BLaER1 treated with 17β-estradiol and CSF1 and Interleukin-3, amounts not matched to agents 10 nM and 100 nM (cell line): ENCODE measurements at regions not wholly inside any gene's neighbourhood (a gene's known extent, or its start where the extent isn't known, plus 50 kb on each side); places are given as distances from the start of the nearest gene placed in this dataset.
"Not testable (repeated sequence)": the region's sequence is repeated elsewhere in the genome, so short reads cannot be mapped to it uniquely, and the experiment has no call there.

Experiments used
- H3K27ac ChIP-seq, 11 experiments: shearing (Covaris generic); formaldehyde crosslinking; 2 replicates each; pipeline ENCODE4 v1.8.1; 2022
- H3K27me3 ChIP-seq, 11 experiments: shearing (Covaris generic); formaldehyde crosslinking; 2 replicates each; pipeline ENCODE4 v1.8.1; 2022
- H3K36me3 ChIP-seq, 11 experiments: shearing (Covaris generic); formaldehyde crosslinking; 2 replicates each; pipeline ENCODE4 v1.8.1; 2022
- H3K4me1 ChIP-seq, 10 experiments: shearing (Covaris generic); formaldehyde crosslinking; 2 replicates each; pipeline ENCODE4 v1.8.1; 2022
- H3K4me2 ChIP-seq, 11 experiments: shearing (Covaris generic); formaldehyde crosslinking; 2 replicates each; pipeline ENCODE4 v1.8.1; 2022
- H3K4me3 ChIP-seq, 10 experiments: shearing (Covaris generic); formaldehyde crosslinking; 2 replicates each; pipeline ENCODE4 v1.8.1; 2022
- H3K9ac ChIP-seq, 11 experiments: shearing (Covaris generic); formaldehyde crosslinking; 2 replicates each; pipeline ENCODE4 v1.8.1; 2022
- H3K9me3 ChIP-seq, 11 experiments: shearing (Covaris generic); formaldehyde crosslinking; replicated peaks in 1 of 11; 2 replicates each; pipeline ENCODE4 v1.8.1; 2022
- H4K20me1 ChIP-seq, 11 experiments: shearing (Covaris generic); formaldehyde crosslinking; 2 replicates each; pipeline ENCODE4 v1.8.1; 2022
- Cebpa-rat ChIP-seq, 11 experiments: shearing (Covaris generic); IDR thresholded peaks; 2 replicates each; pipeline ENCODE4 v1.8.1; 2022

DNA sequence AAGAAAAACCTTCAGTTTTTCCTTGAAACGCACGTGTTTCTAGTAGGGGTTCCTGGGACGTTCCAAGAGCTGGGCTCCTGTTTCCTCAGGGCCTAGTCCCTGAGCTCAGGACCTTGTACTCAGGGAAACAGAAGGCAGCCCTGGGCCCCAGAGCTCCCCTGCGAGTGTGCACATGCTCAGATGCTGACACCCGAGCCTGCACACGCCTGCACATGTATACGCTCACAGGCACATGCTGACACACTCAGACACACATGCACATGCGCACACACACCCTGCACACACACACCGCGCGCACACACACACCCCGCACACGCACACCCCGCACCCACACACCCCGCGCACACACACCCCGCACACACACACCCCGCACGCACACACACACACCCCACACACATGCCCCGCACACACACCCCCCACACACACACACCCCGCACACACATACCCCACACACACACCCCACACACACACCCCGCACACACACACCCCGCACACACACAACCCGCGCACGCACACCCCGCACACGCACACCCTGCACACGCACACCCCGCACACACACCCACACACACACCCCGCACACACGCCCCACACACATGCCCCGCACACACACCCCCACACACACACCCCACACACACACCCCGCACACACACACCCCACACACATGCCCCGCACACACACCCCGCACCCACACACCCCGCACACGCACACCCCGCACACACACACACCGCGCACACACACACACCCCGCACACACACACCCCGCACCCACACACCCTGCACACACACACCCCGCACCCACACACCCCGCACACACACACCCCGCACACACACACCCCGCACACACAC, 52.2 kb downstream of the CALML3 start:
- Histone ChIP-seq H3K36me3 (no peaks in the 10 kb centered on the region), H3K4me2 (no peak overlapping the region), H3K9me3 (peaks cover 0 to 4% (median 0%) of the 10 kb centered on the region in 11 experiments; a peak in 4 of 22 replicates), H3K27me3 (no peaks in the 10 kb centered on the region), H3K9ac (no peak overlapping the region), H4K20me1 (no peaks in the 10 kb centered on the region), H3K4me1 (peaks cover 0 to 5% (median 0%) of the 10 kb centered on the region in 10 experiments; a peak in 6 of 20 replicates), H3K27ac (no peak overlapping the region), H3K4me3 (no peak overlapping the region)
- TF ChIP-seq Cebpa-rat (IDR thresholded peaks at IDR 0.05) = no peak

DNA sequence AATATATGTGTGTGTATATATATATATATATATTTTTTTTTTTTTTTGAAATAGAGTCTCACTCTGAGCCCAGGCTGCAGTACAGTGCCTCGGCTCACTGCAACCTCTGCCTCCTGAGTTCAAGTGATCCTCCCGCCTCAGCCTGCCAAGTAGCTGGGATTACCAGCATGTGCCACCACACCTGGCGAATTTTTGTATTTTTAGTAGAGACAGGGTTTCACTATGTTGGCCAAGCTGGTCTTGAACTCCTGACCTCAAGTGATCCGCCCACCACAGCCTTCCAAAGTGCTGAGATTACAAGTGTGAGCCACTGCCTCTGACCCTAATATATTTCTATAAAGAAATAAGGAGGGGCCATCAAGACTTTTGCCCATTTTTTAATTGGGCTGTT, 55.3 kb downstream of the CALML3 start:
- H3K4me3 ChIP-seq, H3K4me2 ChIP-seq, H3K9ac ChIP-seq, H3K9me3 ChIP-seq, H3K27me3 ChIP-seq, H3K36me3 ChIP-seq, H4K20me1 ChIP-seq, H3K27ac ChIP-seq: not testable (repeated sequence)
- peaks cover 6 to 13% (median 11%) of the 10 kb centered on the region in 10 experiments; a peak in 18 of 20 replicates for H3K4me1 ChIP-seq

DNA sequence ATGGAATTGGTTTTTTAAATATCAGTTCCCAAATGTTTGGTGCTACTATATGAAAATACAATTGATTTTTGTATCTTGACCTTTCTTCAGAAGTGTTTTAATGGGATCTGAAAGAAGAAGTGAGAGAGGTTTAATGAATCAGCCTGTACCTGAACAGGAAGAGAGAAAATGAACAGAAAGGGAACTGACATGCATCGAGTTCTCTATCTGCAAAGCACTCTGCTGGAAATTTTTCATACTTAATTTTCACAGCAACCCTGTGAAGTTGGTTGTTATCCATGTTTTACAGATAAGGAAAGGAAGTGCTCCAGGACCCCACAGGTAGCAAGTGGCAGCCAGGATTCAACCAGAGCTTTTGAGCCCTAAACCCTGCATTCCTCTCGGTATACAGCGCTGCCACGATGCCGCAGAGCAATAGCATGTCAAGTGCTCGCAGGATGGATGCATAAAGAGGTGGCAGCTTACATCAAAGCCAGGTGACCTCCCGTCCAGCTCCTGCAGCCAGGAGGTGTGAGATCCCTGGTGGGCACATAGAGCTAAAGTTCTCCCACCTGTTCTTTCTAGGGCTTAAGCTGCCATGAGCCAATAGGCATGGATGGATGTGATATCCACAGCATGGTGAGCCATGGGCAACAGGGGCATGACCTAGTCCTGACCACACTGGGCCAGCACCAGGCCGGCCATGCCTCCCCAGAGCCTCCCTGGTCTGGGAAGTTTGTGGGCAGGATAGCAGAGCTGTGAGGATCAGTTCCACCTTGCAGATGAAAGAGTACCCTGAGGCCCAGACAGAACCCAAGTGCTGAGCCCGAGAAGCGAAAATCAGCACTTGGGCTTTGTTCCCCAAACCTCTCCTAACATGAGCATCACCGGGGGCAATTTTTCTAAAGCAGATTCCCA, 57.2 kb downstream of the CALML3 start:
- no peak overlapping the region for H3K9ac ChIP-seq
- H3K4me1 ChIP-seq = peaks cover 6 to 20% (median 11%) of the 10 kb centered on the region in 10 experiments; a peak in 18 of 20 replicates
- H3K4me2 ChIP-seq = peak overlapping the region in 4 of 11 experiments; percentile 12 to 32 (median 22); a peak in 4 of 22 replicates
- H4K20me1 ChIP-seq = no peaks in the 10 kb centered on the region
- H3K4me3 ChIP-seq = no peak overlapping the region
- no peaks in the 10 kb centered on the region for H3K36me3 ChIP-seq
- H3K27ac ChIP-seq = no peak overlapping the region
- TF ChIP-seq Cebpa-rat (IDR thresholded peaks at IDR 0.05) = no peak
- H3K27me3 ChIP-seq = peaks cover 0 to 7% (median 0%) of the 10 kb centered on the region in 11 experiments; a peak in 1 of 22 replicates
- H3K9me3 ChIP-seq = peaks cover 0 to 9% (median 0%) of the 10 kb centered on the region in 11 experiments; a peak in 4 of 22 replicates

DNA sequence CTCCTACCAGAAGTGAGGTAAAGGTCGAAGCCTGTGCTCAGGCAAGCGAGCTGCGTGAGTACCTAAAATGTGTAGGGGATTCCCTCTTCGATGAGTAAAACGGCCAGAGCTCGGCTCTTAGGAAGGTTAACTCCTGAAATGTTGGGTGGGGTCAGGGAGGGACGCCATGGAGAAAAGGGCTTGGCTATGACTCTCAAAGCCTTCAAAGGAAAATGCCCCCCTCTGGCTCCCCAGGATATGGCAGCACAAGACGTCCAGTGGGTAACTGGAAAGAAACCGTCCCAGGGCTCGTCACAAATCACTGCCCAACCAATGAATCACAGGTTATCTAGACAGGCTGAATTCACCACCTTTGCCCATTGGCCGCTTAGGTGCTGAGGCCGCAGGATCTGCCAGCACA, 58.0 kb downstream of the CALML3 start:
- no peak overlapping the region for H3K27ac ChIP-seq

DNA sequence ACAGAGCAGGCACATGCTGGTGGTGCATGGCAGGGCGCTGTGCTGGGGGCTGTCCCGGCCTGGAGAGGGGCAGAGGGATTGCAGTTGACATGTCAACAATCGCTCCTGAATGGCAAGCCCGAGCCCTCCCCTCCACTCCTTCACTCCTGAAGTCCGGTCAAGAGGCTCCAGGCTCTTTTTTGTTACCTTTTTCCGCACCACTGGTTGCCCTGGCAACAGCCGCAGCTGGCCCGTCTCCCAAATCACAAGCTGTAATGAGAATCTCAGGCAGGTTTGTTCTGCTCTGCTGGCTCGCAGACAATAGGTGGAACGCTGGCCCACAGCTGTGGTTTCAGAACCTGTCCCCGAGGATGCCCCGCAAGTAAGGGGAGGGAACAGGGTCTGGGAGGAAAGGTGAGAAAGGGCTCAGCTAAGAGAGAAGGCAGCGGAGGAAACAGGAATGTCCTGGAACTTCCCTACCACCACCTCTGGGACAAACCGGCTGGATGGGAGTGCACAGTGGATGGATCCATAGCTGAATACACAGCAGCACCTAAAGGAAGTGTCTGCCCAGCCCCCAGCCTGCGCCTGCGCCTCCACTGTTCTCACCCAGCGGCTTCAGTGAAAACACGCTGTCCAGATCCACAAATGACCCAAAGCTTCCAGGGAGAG, 58.9 kb downstream of the CALML3 start:
- Histone ChIP-seq H4K20me1 (no peaks in the 10 kb centered on the region), H3K27ac (no peak overlapping the region), H3K27me3 (peaks cover 0 to 7% (median 0%) of the 10 kb centered on the region in 11 experiments; a peak in 1 of 22 replicates), H3K4me2 (peak overlapping the region in 8 of 11 experiments; percentile 27 to 72 (median 52); a peak in 14 of 22 replicates), H3K9me3 (peaks cover 0 to 9% (median 0%) of the 10 kb centered on the region in 11 experiments; a peak in 3 of 22 replicates), H3K9ac (no peak overlapping the region), H3K4me3 (no peak overlapping the region), H3K4me1 (peaks cover 6 to 25% (median 15%) of the 10 kb centered on the region in 10 experiments), H3K36me3 (no peaks in the 10 kb centered on the region)
- TF ChIP-seq Cebpa-rat (IDR thresholded peaks at IDR 0.05) = no peak

More for the DNA sequence above, 58.0 kb downstream of the CALML3 start:
- Histone ChIP-seq H3K9me3 (peaks cover 0 to 9% (median 0%) of the 10 kb centered on the region in 11 experiments; a peak in 4 of 22 replicates), H3K9ac (no peak overlapping the region), H3K4me2 (no peak overlapping the region), H3K4me1 (peaks cover 6 to 20% (median 11%) of the 10 kb centered on the region in 10 experiments; a peak in 18 of 20 replicates), H4K20me1 (no peaks in the 10 kb centered on the region), H3K36me3 (no peaks in the 10 kb centered on the region), H3K27me3 (peaks cover 0 to 7% (median 0%) of the 10 kb centered on the region in 11 experiments; a peak in 1 of 22 replicates), H3K4me3 (no peak overlapping the region)
- no peak for TF ChIP-seq Cebpa-rat (IDR thresholded peaks at IDR 0.05)

DNA sequence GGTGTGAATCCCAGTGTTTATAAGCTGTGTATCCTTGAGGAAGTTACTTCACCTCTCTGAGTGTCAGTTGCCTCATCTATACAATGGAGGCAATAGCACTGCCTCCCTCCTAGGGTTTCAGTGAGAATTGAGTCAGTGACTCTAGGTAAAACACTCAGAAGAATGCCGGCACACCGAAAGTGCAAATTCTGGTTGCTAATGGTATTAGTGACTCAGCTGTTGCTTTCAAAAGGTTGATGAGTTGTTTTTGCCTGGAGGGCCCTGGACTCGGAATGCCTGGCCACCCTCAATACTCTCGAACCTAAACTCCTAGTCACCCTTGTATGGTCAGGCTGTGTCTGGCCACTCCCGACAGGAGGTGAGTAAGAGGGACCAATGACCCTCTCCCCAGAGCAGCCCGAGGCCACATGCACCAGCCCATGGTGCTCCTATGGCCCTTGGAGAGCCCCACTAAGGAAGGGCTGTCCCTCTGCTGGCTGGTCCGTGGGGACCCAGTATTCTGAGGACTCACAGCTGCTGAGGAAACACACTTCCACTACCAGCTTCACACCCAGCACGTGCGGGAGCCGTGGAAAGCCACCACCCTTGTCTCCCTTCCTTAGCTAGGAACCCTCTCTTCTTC, 60.2 kb downstream of the CALML3 start:
- Histone ChIP-seq H4K20me1 (no peaks in the 10 kb centered on the region), H3K4me3 (no peak overlapping the region), H3K27me3 (peaks cover 0 to 7% (median 0%) of the 10 kb centered on the region in 11 experiments; a peak in 1 of 22 replicates), H3K9me3 (peaks cover 0 to 9% (median 0%) of the 10 kb centered on the region in 11 experiments; a peak in 3 of 22 replicates), H3K4me1 (peaks cover 6 to 39% (median 28%) of the 10 kb centered on the region in 10 experiments), H3K27ac (no peak overlapping the region), H3K4me2 (peak overlapping the region in 5 of 11 experiments; percentile 12 to 34 (median 15); a peak in 6 of 22 replicates), H3K36me3 (no peaks in the 10 kb centered on the region), H3K9ac (no peak overlapping the region)
- TF ChIP-seq Cebpa-rat (IDR thresholded peaks at IDR 0.05) = no peak

DNA sequence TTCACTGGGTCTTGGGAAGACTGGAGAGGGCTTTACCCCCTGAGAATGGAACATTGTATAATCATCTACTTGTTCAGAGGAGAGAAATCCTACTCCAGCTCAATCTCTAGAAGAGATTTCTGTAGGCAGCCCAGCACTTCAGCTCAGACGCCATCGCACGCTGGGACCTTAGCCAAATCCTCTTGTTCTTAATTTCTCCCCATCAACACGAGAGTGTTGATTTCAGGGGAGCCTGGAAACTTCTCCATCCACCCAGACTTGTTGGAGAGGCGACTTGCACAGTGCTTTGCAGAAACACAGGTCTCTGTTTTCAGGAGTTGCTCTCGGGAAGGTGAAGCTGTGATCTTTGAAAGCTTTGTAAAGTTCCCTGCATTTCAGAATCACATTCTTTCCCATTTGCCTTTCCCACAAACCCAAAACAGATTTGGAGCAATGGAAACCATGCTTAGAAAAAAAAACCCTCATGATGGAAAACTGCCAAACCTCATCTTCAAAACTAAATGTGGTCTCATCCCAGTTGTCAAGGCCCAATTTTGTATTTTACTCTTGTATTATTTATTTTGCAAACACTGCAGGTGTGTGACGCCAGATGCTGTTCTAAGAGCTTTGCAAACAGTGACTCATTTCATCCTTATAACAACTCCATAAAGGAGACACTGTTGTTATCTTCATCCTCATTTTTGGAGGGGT, 60.9 kb downstream of the CALML3 start:
- no peak for TF ChIP-seq Cebpa-rat (IDR thresholded peaks at IDR 0.05)
- Histone ChIP-seq H3K4me1 (peaks cover 6 to 42% (median 30%) of the 10 kb centered on the region in 10 experiments), H3K27me3 (peaks cover 0 to 7% (median 0%) of the 10 kb centered on the region in 11 experiments; a peak in 1 of 22 replicates), H3K4me3 (no peak overlapping the region), H4K20me1 (no peaks in the 10 kb centered on the region), H3K36me3 (no peaks in the 10 kb centered on the region), H3K9me3 (peaks cover 0 to 9% (median 0%) of the 10 kb centered on the region in 11 experiments; a peak in 3 of 22 replicates), H3K9ac (no peak overlapping the region), H3K27ac (no peak overlapping the region), H3K4me2 (peak overlapping the region in 5 of 11 experiments; percentile 12 to 34 (median 15); a peak in 5 of 22 replicates)
